Tibial nerve (tissue), 3 donors: ENCODE measurements at regions not wholly inside any gene's neighbourhood (a gene's known extent, or its start where the extent isn't known, plus 50 kb on each side); places are given as distances from the start of the nearest gene placed in this dataset.

Experiments used
- CTCF ChIP-seq, 5 experiments: fragments of 200-600 bp in 3 of 5; fragments of 450-650 bp in 2 of 5; sonication (generic) in 3 of 5; IDR thresholded peaks; one replicate each; pipeline ENCODE4 v1.5.1; 2016 to 2019; ENCODE audit warnings: antibody characterized with exemption in 5 of 5, mild to moderate bottlenecking in 3 of 5, moderate library complexity in 2 of 5
- POLR2A ChIP-seq, 2 donors: fragments of 450-650 bp; IDR thresholded peaks; one replicate each; pipeline ENCODE4 v1.6.1; 2017; ENCODE audit warnings: antibody characterized with exemption in 2 of 2, mild to moderate bottlenecking in 2 of 2, moderate library complexity in 2 of 2

- TF ChIP-seq CTCF (IDR thresholded peaks at IDR 0.05), result no peak
- TF ChIP-seq POLR2A (IDR thresholded peaks at IDR 0.05), result no peak
These were observed 1183.6 kb downstream of the NSUN3 start for GRCh38 chr3:95246413-95246812.
